H1 (cell line): ENCODE measurements at regions not wholly inside any gene's neighbourhood (a gene's known extent, or its start where the extent isn't known, plus 50 kb on each side); places are given as distances from the start of the nearest gene placed in this dataset.

ENCODE experiments used
- ATF3 ChIP-seq: IDR thresholded peaks from 2 replicates; pipeline ENCODE4 v1.6.1; 2011; ENCODE audit warnings: low read depth, mild to moderate bottlenecking, low read length; ENCODE audit not compliant: insufficient read depth
- BRCA1 ChIP-seq: IDR thresholded peaks from 2 replicates; pipeline ENCODE4 v1.6.1; 2012; ENCODE audit warnings: low read depth, low read length, improper control_type of control experiment
- CHD7 ChIP-seq: fragments of 300-600 bp; sonication (generic); IDR thresholded peaks from 2 replicates; pipeline ENCODE4 v1.7.1; 2012; ENCODE audit warnings: low read length, moderate library complexity, mild to moderate bottlenecking, inconsistent platforms; ENCODE audit not compliant: insufficient replicate concordance
- MAFK ChIP-seq: IDR thresholded peaks from 2 replicates; pipeline ENCODE4 v1.6.1; 2012; ENCODE audit warnings: low read depth, mild to moderate bottlenecking, improper control_type of control experiment, low read length
- POU5F1 ChIP-seq: IDR thresholded peaks from 2 replicates; pipeline ENCODE4 v1.6.1; 2011; ENCODE audit warnings: low read depth, mild to moderate bottlenecking, low read length, moderate library complexity
- RXRA ChIP-seq: IDR thresholded peaks from 2 replicates; pipeline ENCODE4 v1.6.1; 2011; ENCODE audit warnings: low read depth, mild to moderate bottlenecking, low read length, moderate library complexity; ENCODE audit not compliant: insufficient read depth

DNA sequence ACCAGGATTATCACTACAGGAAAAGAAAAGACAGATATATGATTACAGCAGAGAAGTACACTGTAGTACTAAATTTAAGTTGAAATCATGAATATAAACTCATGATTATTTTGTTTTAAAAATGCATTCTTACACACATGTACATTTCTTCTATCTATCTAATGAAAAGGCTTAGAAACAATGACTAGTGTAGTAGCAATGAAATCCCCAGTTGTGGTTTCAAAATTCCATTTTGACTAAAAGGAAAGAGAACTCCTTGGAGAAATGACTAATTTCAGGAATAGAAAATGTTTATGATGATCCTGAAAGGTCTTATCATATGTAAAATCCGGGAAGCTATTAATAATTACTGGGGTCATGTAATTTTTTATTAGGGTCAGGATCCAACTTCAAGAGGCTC is 195.0 kb upstream of the STARD13 start (continued):
- TF ChIP-seq CHD7 (no peak), MAFK (no peak), POU5F1 (no peak), RXRA (no peak), BRCA1 (no peak), ATF3 (no peak)
- TF ChIP-seq, all 59 proteins: peak for 0
